ENCODE measurements at regions not wholly inside any gene's neighbourhood (a gene's known extent, or its start where the extent isn't known, plus 50 kb on each side); places are given as distances from the start of the nearest gene placed in this dataset.

DNA sequence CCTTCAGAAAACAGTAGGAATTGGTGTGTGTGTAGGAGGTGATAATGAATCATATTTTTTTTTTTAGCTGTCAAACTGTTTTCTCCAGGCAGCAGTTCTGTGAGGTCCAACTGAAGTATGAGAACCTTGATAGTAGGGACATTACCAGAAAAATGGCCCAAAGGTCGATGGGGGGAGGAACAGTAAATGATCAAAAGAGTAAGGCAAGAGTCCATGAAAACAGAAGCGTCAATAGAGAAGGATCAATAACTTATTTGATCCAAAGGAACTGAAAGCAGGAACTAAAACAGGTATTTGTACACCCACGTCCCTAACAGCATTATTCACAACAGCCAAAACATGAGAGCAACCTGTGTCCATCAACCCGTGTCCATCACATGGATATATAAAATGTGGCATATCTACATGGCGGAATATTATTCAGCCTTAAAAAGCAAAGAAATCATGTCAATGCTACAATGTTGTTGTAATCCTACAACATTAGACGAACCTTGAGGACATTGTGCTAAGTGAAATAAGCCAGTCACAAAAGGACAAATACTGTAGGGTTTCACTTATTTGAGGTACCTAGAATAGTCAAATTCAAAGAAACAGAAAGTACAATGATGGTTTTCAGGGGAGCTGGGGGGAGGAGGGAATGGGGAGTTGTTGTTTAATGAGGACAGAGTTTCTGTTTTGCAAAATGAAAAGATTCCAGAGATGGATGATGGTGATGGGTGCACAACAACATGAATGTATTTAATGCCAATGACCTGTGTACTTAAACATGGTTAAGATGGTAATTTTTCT is 214.0 kb upstream of the KLF14 start:
- Histone ChIP-seq H3K9me2 (ENCODE audit: insufficient read depth) (no peaks in the 10 kb centered on the region), H3K27ac (ENCODE audit: low read depth, low read length) (peak overlapping the region; percentile 85), H2AFZ (ENCODE audit: low read depth, low read length, poor library complexity, severe bottlenecking) (no peak overlapping the region), H3K27me3 (ENCODE audit: insufficient read depth, low read length) (no peaks in the 10 kb centered on the region), H3K4me2 (ENCODE audit: low read length) (peak overlapping the region; percentile 6; the same call in 1 of the 2 replicates), H3K36me3 (ENCODE audit: control insufficient read depth in 1 of 2, insufficient read depth in 2 of 2, low read length in 2 of 2) (peaks cover 21 to 49% of the 10 kb centered on the region in 2 experiments), H4K20me1 (ENCODE audit: insufficient read depth) (no peaks in the 10 kb centered on the region), H3K9ac (ENCODE audit: low read length) (peak overlapping the region; percentile 11; the same call in 1 of the 2 replicates), H3K4me3 (replicated peaks in 1 of 2; ENCODE audit: low read depth in 1 of 2, low read length in 2 of 2) (no peak overlapping the region), H3K79me2 (ENCODE audit: insufficient read depth, low read length) (peaks cover 100% of the 10 kb centered on the region), H3K4me1 (ENCODE audit: control insufficient read depth in 1 of 2, insufficient read depth in 2 of 2, low read length in 2 of 2) (peaks cover 63 to 95% of the 10 kb centered on the region in 2 experiments), H3K9me3 (ENCODE audit: control insufficient read depth in 1 of 2, insufficient read depth in 1 of 2, low read depth in 1 of 2, low read length in 2 of 2) (no peaks in the 10 kb centered on the region)
- ChIA-PET RAD21 (ENCODE audit: low non-redundant PET in 1 of 2, low total read pairs in 2 of 2, uncharacterized antibody in 2 of 2, unreplicated experiment in 2 of 2) (no interaction called here), CTCF (interaction anchor here (2.1 to 2.2 kb wide), 2 partner anchors 12 to 51 kb away, joined by 9 to 12 read pairs; no protein-coding TSS in a partner anchor), POLR2A (interaction anchor here (0.6 to 4.5 kb wide), 6 partner anchors 8 to 43 kb away, joined by 3 to 21 read pairs (median 8); no protein-coding TSS in a partner anchor)
- ATAC-seq (no peak), DNase-seq (ENCODE audit: low read depth, low spot score) (no peak)
- intact Hi-C loops (cut with micrococcal nuclease), result no loop called here
- no TSS peak for BruUV-seq (replicated peaks)
- no peak for TF ChIP-seq ZFX (IDR thresholded peaks at IDR 0.05)
- TF ChIP-seq ZNF274 (IDR thresholded peaks at IDR 0.05; ENCODE audit: low read depth, low read length), result no peak
- TF ChIP-seq POLR2A (IDR thresholded peaks at IDR 0.05; ENCODE audit: borderline replicate concordance, extremely low read depth, insufficient read depth, insufficient read length), result no peak
- TF ChIP-seq FOSL1 (IDR thresholded peaks at IDR 0.05; ENCODE audit: low read depth), result no peak
- TF ChIP-seq, protein P1, sequence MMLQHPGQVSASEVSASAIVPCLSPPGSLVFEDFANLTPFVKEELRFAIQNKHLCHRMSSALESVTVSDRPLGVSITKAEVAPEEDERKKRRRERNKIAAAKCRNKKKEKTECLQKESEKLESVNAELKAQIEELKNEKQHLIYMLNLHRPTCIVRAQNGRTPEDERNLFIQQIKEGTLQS (IDR thresholded peaks at IDR 0.05), result no peak
- TF ChIP-seq SIN3A (IDR thresholded peaks at IDR 0.05; ENCODE audit: low read depth), result no peak
- TF ChIP-seq EZH2phosphoT487 (IDR thresholded peaks at IDR 0.05; ENCODE audit: borderline replicate concordance), result no peak
- TF ChIP-seq, protein P2, sequence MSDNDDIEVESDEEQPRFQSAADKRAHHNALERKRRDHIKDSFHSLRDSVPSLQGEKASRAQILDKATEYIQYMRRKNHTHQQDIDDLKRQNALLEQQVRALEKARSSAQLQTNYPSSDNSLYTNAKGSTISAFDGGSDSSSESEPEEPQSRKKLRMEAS (IDR thresholded peaks at IDR 0.05), result no peak
- TF ChIP-seq EZH2 (IDR thresholded peaks at IDR 0.05), result no peak
- no peak for TF ChIP-seq POLR2AphosphoS5 (IDR thresholded peaks at IDR 0.05; ENCODE audit: low read depth, low read length)
- TF ChIP-seq, protein P3, sequence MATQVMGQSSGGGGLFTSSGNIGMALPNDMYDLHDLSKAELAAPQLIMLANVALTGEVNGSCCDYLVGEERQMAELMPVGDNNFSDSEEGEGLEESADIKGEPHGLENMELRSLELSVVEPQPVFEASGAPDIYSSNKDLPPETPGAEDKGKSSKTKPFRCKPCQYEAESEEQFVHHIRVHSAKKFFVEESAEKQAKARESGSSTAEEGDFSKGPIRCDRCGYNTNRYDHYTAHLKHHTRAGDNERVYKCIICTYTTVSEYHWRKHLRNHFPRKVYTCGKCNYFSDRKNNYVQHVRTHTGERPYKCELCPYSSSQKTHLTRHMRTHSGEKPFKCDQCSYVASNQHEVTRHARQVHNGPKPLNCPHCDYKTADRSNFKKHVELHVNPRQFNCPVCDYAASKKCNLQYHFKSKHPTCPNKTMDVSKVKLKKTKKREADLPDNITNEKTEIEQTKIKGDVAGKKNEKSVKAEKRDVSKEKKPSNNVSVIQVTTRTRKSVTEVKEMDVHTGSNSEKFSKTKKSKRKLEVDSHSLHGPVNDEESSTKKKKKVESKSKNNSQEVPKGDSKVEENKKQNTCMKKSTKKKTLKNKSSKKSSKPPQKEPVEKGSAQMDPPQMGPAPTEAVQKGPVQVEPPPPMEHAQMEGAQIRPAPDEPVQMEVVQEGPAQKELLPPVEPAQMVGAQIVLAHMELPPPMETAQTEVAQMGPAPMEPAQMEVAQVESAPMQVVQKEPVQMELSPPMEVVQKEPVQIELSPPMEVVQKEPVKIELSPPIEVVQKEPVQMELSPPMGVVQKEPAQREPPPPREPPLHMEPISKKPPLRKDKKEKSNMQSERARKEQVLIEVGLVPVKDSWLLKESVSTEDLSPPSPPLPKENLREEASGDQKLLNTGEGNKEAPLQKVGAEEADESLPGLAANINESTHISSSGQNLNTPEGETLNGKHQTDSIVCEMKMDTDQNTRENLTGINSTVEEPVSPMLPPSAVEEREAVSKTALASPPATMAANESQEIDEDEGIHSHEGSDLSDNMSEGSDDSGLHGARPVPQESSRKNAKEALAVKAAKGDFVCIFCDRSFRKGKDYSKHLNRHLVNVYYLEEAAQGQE (IDR thresholded peaks at IDR 0.05; ENCODE audit: low read depth), result no peak
- no peak for TF ChIP-seq YY1 (IDR thresholded peaks at IDR 0.05; ENCODE audit: extremely low read depth, insufficient replicate concordance, low read depth, low read length)
- TF ChIP-seq CEBPB (IDR thresholded peaks at IDR 0.05; ENCODE audit: low read depth), result no peak
- TF ChIP-seq SP1 (IDR thresholded peaks at IDR 0.05; ENCODE audit: low read depth), result no peak
- no peak for TF ChIP-seq EGR1 (IDR thresholded peaks at IDR 0.05; ENCODE audit: low read depth)
- TF ChIP-seq, protein P4, sequence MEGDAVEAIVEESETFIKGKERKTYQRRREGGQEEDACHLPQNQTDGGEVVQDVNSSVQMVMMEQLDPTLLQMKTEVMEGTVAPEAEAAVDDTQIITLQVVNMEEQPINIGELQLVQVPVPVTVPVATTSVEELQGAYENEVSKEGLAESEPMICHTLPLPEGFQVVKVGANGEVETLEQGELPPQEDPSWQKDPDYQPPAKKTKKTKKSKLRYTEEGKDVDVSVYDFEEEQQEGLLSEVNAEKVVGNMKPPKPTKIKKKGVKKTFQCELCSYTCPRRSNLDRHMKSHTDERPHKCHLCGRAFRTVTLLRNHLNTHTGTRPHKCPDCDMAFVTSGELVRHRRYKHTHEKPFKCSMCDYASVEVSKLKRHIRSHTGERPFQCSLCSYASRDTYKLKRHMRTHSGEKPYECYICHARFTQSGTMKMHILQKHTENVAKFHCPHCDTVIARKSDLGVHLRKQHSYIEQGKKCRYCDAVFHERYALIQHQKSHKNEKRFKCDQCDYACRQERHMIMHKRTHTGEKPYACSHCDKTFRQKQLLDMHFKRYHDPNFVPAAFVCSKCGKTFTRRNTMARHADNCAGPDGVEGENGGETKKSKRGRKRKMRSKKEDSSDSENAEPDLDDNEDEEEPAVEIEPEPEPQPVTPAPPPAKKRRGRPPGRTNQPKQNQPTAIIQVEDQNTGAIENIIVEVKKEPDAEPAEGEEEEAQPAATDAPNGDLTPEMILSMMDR (IDR thresholded peaks at IDR 0.05 in 2 of 3, conservative IDR thresholded peaks at IDR 0.05 in 1 of 3; ENCODE audit: borderline replicate concordance in 1 of 3, insufficient read depth in 1 of 3, low read depth in 2 of 3, low read length in 2 of 3), result no peak
- no peak for TF ChIP-seq JUND (IDR thresholded peaks at IDR 0.05)
